ENCODE measurements at regions not wholly inside any gene's neighbourhood (a gene's known extent, or its start where the extent isn't known, plus 50 kb on each side); places are given as distances from the start of the nearest gene placed in this dataset.

DNA sequence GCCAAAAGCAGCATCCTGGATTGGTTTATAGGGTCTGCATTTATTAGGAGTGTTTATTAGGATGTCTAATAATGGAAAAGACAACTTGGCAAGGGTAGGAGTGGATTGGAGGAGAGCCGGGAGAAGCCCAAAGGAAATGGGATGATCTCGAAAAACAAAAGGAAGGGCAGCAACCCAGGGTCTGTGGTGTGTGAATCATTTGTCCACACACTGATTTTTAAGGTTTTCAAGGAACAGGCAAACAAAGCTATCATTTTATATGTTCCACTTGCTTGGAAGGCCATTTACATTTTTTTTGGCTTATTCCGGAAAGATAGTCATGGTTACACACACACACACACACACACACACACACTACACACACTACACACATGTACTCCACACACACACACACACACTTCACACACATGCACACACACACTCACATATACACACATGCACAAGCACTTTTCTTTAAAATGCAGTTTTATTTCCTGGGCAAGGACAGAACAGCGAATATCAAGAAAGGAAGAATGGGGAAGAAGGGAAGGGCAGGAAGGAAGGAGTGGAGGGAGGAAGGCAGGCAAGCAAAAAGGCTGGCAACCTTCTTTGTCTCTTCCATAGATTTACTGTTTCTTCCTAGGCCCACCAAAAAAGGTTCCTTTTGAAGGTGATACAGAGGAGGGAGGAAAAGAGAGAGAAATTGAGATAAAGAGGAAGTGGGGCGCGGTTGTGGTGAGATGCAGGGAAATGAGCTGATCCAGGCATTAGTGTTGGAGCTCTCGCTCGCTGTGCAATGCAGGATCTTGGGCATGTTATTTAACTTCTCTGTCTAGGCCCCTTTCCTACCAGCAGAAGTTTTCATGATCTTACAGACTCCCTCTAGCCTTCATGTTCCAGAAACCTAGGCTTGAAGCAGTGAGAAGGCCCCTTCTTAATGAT lies 88.6 kb upstream of the MAML3 start:
- Histone ChIP-seq H3K36me3 (no peaks in the 10 kb centered on the region), H3K27me3 (no peaks in the 10 kb centered on the region), H3K4me3 (peak overlapping the region; percentile 1), H3K4me1 (peaks cover 35% of the 10 kb centered on the region), H3K27ac (peak overlapping the region; percentile 19), H3K9me3 (no peaks in the 10 kb centered on the region)
- TF ChIP-seq EP300 (IDR thresholded peaks at IDR 0.05) (no peak), POLR2A (IDR thresholded peaks at IDR 0.05) (no peak), POLR2AphosphoS5 (IDR thresholded peaks at IDR 0.05) (no peak)
- TF ChIP-seq, protein P1, sequence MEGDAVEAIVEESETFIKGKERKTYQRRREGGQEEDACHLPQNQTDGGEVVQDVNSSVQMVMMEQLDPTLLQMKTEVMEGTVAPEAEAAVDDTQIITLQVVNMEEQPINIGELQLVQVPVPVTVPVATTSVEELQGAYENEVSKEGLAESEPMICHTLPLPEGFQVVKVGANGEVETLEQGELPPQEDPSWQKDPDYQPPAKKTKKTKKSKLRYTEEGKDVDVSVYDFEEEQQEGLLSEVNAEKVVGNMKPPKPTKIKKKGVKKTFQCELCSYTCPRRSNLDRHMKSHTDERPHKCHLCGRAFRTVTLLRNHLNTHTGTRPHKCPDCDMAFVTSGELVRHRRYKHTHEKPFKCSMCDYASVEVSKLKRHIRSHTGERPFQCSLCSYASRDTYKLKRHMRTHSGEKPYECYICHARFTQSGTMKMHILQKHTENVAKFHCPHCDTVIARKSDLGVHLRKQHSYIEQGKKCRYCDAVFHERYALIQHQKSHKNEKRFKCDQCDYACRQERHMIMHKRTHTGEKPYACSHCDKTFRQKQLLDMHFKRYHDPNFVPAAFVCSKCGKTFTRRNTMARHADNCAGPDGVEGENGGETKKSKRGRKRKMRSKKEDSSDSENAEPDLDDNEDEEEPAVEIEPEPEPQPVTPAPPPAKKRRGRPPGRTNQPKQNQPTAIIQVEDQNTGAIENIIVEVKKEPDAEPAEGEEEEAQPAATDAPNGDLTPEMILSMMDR (IDR thresholded peaks at IDR 0.05), result no peak
- no peak for DNase-seq (ENCODE audit: low spot score in 2 of 2)
- WGBS, result 62% methylated on average over 8 of the region's 8 CpGs

DNA sequence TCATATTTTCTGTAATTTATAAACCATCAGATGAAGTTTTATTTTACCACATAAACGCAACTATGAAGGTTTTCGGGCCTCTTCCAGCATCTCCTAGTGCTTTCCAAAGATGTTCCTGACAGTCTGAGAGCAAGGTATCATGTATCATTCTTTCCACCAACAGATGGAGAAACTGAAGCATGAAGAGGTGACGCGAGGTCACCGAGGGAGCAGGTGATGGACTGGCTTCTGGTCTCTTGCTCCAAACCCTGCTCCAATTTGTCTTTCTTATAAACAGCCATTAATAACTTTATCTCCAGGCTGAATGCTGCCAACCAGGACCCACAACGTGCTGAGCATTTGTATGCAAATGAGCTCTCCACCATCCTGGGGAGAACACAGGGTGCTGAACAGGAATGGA lies 86.3 kb upstream of the MAML3 start:
- H3K27me3 ChIP-seq, result no peaks in the 10 kb centered on the region
- no peak overlapping the region for H3K4me3 ChIP-seq
- WGBS, result 88% methylated on average over 6 of the region's 6 CpGs
- peaks cover 45% of the 10 kb centered on the region for H3K4me1 ChIP-seq
- no peak overlapping the region for H3K27ac ChIP-seq
- no peaks in the 10 kb centered on the region for H3K9me3 ChIP-seq
- TF ChIP-seq POLR2A (IDR thresholded peaks at IDR 0.05) (no peak), POLR2AphosphoS5 (IDR thresholded peaks at IDR 0.05) (no peak), EP300 (IDR thresholded peaks at IDR 0.05) (no peak)
- TF ChIP-seq, protein P1 (IDR thresholded peaks at IDR 0.05), result no peak
- H3K36me3 ChIP-seq, result no peaks in the 10 kb centered on the region
- DNase-seq (ENCODE audit: low spot score in 2 of 2), result no peak

DNA sequence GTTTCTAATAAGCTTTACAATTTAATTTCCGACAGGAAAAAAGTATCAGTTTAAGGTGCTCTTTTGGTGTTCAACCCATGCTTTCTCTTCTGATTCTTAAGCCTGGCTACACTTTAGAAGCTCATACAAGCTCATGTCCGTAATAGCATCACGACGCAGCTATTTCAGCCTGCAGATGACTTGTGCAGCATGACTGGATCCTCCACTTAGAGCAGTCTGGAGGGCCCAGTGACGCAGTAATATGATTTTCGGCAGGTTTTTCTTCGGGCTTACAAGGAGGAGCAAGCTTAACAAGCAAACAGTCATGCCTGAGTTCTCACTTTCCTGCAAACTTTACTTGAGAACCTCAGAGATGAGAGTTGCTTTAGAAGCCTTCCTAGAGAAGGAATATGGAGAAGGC lies 85.3 kb upstream of the MAML3 start:
- Histone ChIP-seq H3K4me3 (no peak overlapping the region), H3K27me3 (no peaks in the 10 kb centered on the region), H3K9me3 (no peaks in the 10 kb centered on the region), H3K4me1 (peaks cover 45% of the 10 kb centered on the region), H3K27ac (no peak overlapping the region), H3K36me3 (no peaks in the 10 kb centered on the region)
- TF ChIP-seq, protein P1 (IDR thresholded peaks at IDR 0.05), result no peak
- no peak for TF ChIP-seq POLR2AphosphoS5 (IDR thresholded peaks at IDR 0.05)
- TF ChIP-seq EP300 (IDR thresholded peaks at IDR 0.05), result no peak
- TF ChIP-seq POLR2A (IDR thresholded peaks at IDR 0.05), result no peak
- DNase-seq (ENCODE audit: low spot score in 2 of 2), result no peak
- WGBS, result 85% methylated on average over 7 of the region's 7 CpGs

DNA sequence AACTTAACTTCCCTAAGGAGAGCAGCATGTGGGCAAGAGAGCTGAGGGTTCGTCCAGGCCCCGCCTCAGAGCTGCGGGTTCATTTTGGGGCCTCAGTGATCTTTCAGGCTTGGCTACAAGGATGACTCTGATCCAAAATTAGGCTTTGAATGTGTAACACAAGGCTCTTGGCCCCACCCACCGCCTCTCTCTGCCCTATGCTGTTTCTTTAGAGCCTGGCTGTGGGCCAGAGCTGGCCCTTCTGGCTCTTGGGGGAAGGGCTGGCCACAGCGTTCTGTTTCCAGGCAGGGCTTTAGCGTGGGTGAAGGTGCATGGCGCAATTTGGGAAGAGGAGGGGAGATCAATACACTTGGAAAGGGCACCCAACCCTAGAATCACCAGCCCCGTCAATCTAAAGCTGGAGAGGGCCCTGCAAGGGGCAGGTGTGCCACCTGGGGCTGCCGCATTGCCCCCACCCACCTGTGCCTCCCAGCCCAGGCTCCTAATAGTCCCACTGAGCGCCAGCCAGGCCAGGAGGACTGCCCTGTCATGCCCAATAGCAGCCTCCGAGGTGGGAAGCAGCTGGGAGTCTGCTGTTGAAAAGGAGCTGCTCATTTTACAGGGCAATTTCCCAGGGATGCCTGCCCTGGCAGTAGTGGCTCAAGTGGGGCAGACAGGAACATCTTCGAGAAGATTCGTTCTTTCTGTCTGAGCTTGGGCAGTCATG lies 84.5 kb upstream of the MAML3 start:
- TF ChIP-seq EP300 (IDR thresholded peaks at IDR 0.05) (no peak), POLR2AphosphoS5 (IDR thresholded peaks at IDR 0.05) (no peak), POLR2A (IDR thresholded peaks at IDR 0.05) (no peak)
- TF ChIP-seq, protein P1 (IDR thresholded peaks at IDR 0.05), result no peak
- peaks cover 41% of the 10 kb centered on the region for H3K4me1 ChIP-seq
- 33% methylated on average over 12 of the region's 13 CpGs for WGBS
- DNase-seq (ENCODE audit: low spot score in 2 of 2), result peak; percentile 91 to 92
- H3K27ac ChIP-seq, result peak overlapping the region; percentile 84
- H3K4me3 ChIP-seq, result peak overlapping the region; percentile 19
- H3K36me3 ChIP-seq, result no peaks in the 10 kb centered on the region
- H3K27me3 ChIP-seq, result no peaks in the 10 kb centered on the region
- no peaks in the 10 kb centered on the region for H3K9me3 ChIP-seq
